Psoas muscle (tissue), 7 donors: ENCODE measurements at regions not wholly inside any gene's neighbourhood (a gene's known extent, or its start where the extent isn't known, plus 50 kb on each side); places are given as distances from the start of the nearest gene placed in this dataset.

Experiments used
- ATAC-seq, 4 donors: fragments of 200-7000 bp; cut with Tn5 transposase; one replicate each; pipeline ENCODE4 v1.9.1; 2020; ENCODE audit warnings: moderate library complexity in 3 of 4, mild to moderate bottlenecking in 2 of 4
- DNase-seq, 2 donors: peaks; one replicate each; pipeline ENCODE4 v3.0.0-alpha.2; 2020
- H3K27ac ChIP-seq: fragments of 200-600 bp; one replicate; pipeline ENCODE4 v1.8.0; 2022
- H3K27me3 ChIP-seq, 3 donors: fragments of 200-600 bp in 1 of 3; one replicate each; pipeline versions ENCODE4 v1.6.1 to v1.8.0; 2013 to 2022; ENCODE audit warnings: low read length in 2 of 3, mild to moderate bottlenecking in 2 of 3, moderate library complexity in 1 of 3; ENCODE audit not compliant: insufficient read depth in 3 of 3
- H3K36me3 ChIP-seq, 2 donors: fragments of 200-600 bp in 1 of 2; one replicate each; pipeline versions ENCODE4 v1.6.1 to v1.8.0; 2013 to 2022; ENCODE audit warnings: low read depth in 1 of 2, mild to moderate bottlenecking in 1 of 2, moderate library complexity in 1 of 2; ENCODE audit not compliant: insufficient read depth in 1 of 2
- H3K4me1 ChIP-seq: fragments of 200-600 bp; one replicate; pipeline ENCODE4 v1.8.0; 2022
- H3K4me3 ChIP-seq: fragments of 200-600 bp; one replicate; pipeline ENCODE4 v1.8.0; 2022; ENCODE audit warnings: mild to moderate bottlenecking
- H3K9me3 ChIP-seq: fragments of 200-600 bp; one replicate; pipeline ENCODE4 v1.8.0; 2022
- CTCF ChIP-seq: fragments of 200-600 bp; IDR thresholded peaks from one replicate; pipeline ENCODE4 v1.8.0; 2022; ENCODE audit warnings: antibody characterized with exemption
- WGBS, 3 donors: extraction: QIAGEN DNeasy Blood & Tissue Kit; methylation state at CpG; one replicate each; pipeline versions ENCODE4 v1.1.6 to v1.1.7; 2013; 5-methylcytosine and 5-hydroxymethylcytosine counted together
- intact Hi-C, 2 donors: fragments of 100-400 bp; cut with DNase I; formaldehyde crosslinking; loops; one replicate each; pipeline versions ENCODE4 v1.11.0 to v1.14.2; 2022
- donor health status: healthy with polysubstance abuse.
- donor health status: DM: no; HTN: no; CAD: no; lungs with moderate emphysema.
- donor health status: Bipolar disorder and iron deficiency.
- donor health status: healthy.
- donor health status: DM: yes; HTN: yes; CAD: no.
- donor health status: DM: no; HTN: no; CAD: no.
- donor health status: DM: yes; HTN: yes; CAD: no.

GRCh38 chr4:59597536-59598329, 1602.4 kb upstream of the ADGRL3 start:
- Histone ChIP-seq H3K4me1 (no peaks in the 10 kb centered on the region), H3K4me3 (no peak overlapping the region), H3K27ac (no peak overlapping the region), H3K27me3 (no peaks in the 10 kb centered on the region), H3K9me3 (no peaks in the 10 kb centered on the region), H3K36me3 (no peaks in the 10 kb centered on the region)
- TF ChIP-seq CTCF: no peak
- no peak for ATAC-seq
- intact Hi-C loops: no loop called here
- WGBS, 3 donors: 55 to 65% (median 64%) methylated on average over 3 of the region's 3 CpGs
- DNase-seq: no peak

GRCh38 chr4:59598330-59598618, 1601.9 kb upstream of the ADGRL3 start:
- H3K27me3 ChIP-seq: no peaks in the 10 kb centered on the region
- no peak for TF ChIP-seq CTCF
- DNase-seq: no peak

GRCh38 chr4:59608466-59608865, 1591.7 kb upstream of the ADGRL3 start:
- Histone ChIP-seq H3K9me3 (no peaks in the 10 kb centered on the region), H3K4me1 (no peaks in the 10 kb centered on the region), H3K4me3 (no peak overlapping the region), H3K36me3 (no peaks in the 10 kb centered on the region), H3K27ac (no peak overlapping the region), H3K27me3 (no peaks in the 10 kb centered on the region)
- intact Hi-C loops: no loop called here
- WGBS, 3 donors: 54 to 63% (median 55%) methylated on average over 1 of the region's 1 CpG
- DNase-seq (no peak), ATAC-seq (no peak)
- no peak for TF ChIP-seq CTCF

More at GRCh38 chr4:59598330-59598618, 1601.9 kb upstream of the ADGRL3 start:
- no peaks in the 10 kb centered on the region for H3K36me3 ChIP-seq
- 70 to 85% (median 75%) methylated on average over 1 of the region's 1 CpG for WGBS, 3 donors
- H3K4me1 ChIP-seq: no peaks in the 10 kb centered on the region
- no peak overlapping the region for H3K27ac ChIP-seq
- H3K4me3 ChIP-seq: no peak overlapping the region
- H3K9me3 ChIP-seq: no peaks in the 10 kb centered on the region
- no peak for ATAC-seq
- intact Hi-C loops: no loop called here

GRCh38 chr4:59612235-59612634, 1587.9 kb upstream of the ADGRL3 start:
- H3K36me3 ChIP-seq: no peaks in the 10 kb centered on the region
- no peak overlapping the region for H3K27ac ChIP-seq
- no peaks in the 10 kb centered on the region for H3K9me3 ChIP-seq
- no peak for TF ChIP-seq CTCF
- no peaks in the 10 kb centered on the region for H3K27me3 ChIP-seq
- no peak for ATAC-seq
- H3K4me3 ChIP-seq: no peak overlapping the region
- intact Hi-C loops: no loop called here
- 78 to 89% (median 83%) methylated on average over 1 of the region's 1 CpG for WGBS, 3 donors
- DNase-seq: no peak
- no peaks in the 10 kb centered on the region for H3K4me1 ChIP-seq

- Histone ChIP-seq H3K36me3 (no peaks in the 10 kb centered on the region), H3K27ac (no peak overlapping the region), H3K4me3 (no peak overlapping the region), H3K27me3 (no peaks in the 10 kb centered on the region), H3K4me1 (no peaks in the 10 kb centered on the region), H3K9me3 (no peaks in the 10 kb centered on the region)
- DNase-seq: no peak
- no peak for TF ChIP-seq CTCF
- ATAC-seq: no peak
- intact Hi-C loops: no loop called here
Measured at GRCh38 chr4:59615316-59615715, 1584.8 kb upstream of the ADGRL3 start.
